HG03565 (cell line): ENCODE measurements at regions not wholly inside any gene's neighbourhood (a gene's known extent, or its start where the extent isn't known, plus 50 kb on each side); places are given as distances from the start of the nearest gene placed in this dataset.

Experiments used
- ATAC-seq: cut with Tn5 transposase; IDR thresholded peaks from one replicate; pipeline ENCODE4 v1.9.1; 2021; ENCODE audit warnings: mild to moderate bottlenecking, moderate library complexity; ENCODE audit not compliant: unreplicated experiment

DNA sequence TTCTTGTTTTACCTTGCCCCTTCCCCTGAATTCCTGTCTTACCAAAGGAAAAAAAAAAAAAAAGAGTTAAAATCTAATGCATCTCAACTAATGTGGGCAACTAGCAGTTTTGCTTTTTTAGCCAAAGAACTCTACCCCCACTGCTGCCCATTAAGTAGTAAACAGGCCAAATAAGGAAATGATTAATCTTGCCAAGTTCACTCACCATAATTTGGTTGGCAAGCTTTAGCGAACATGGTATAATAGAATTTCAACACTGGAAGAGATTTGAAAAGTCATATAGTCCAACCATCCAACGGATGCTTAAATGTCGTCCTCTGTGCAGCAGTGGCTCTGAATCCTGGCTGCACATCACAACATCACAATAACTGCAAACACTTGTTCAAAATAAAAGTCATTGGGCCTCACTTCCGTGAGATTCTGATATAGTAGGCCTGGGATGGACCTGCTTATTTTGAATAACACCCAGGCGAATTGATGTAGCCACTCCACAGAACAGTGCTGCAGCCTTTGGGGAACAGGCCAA is 142.0 kb upstream of the UBE2E1 start:
- ATAC-seq = no peak

DNA sequence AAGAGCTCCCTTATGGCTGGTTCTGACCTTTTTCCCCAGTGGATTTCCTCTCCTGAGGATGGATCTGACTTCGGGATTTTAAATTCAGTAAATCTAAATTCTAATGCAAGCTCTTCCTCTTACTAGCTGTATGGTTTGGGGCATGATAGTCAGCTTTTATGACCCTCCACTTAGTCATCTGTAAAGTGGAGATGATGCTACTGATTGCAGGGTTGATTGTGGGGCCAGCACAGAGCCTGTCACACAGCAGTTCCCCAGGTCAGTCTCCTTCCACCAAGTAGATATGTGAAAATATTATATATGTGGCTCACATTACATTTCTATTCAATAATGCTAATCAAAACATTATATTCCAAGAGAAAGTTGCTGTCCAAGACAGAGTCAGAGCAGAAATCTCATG is 141.3 kb upstream of the UBE2E1 start:
- no peak for ATAC-seq

DNA sequence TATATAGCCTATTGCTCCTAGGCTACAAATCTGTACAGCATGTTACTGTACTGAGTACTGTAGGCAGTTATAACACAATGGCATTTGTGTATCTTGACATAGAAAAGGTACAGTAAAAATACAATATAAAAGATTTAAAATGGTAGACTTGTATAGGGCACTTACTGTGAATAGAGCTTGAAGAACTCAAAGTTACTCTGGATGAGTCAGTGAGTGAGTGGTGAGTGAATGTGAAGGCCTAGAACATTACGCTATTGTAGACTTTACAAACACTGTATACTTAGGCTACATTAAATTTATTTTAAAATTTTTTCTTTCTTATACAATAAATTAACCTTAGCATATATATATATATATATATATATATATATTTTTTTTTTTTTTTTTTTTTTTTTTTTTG is 140.0 kb upstream of the UBE2E1 start:
- no peak for ATAC-seq

DNA sequence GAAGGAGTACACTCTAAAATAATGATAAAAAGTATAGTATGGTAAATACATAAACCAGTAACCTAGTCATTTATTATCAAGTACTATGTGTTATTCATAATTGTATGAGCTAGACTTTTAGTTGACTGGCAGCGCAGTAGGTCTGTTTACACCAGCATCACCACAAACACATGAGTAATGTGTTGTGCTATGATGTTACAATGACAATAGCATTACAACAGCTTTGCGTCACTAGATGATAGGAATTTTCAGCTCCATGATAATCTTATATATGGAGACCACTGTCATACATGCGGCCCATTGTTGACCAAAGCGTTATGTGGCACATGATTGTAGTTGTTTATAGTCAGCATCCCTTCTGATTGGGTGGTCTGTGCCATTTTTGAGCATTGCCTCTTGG is 138.9 kb upstream of the UBE2E1 start:
- no peak for ATAC-seq

DNA sequence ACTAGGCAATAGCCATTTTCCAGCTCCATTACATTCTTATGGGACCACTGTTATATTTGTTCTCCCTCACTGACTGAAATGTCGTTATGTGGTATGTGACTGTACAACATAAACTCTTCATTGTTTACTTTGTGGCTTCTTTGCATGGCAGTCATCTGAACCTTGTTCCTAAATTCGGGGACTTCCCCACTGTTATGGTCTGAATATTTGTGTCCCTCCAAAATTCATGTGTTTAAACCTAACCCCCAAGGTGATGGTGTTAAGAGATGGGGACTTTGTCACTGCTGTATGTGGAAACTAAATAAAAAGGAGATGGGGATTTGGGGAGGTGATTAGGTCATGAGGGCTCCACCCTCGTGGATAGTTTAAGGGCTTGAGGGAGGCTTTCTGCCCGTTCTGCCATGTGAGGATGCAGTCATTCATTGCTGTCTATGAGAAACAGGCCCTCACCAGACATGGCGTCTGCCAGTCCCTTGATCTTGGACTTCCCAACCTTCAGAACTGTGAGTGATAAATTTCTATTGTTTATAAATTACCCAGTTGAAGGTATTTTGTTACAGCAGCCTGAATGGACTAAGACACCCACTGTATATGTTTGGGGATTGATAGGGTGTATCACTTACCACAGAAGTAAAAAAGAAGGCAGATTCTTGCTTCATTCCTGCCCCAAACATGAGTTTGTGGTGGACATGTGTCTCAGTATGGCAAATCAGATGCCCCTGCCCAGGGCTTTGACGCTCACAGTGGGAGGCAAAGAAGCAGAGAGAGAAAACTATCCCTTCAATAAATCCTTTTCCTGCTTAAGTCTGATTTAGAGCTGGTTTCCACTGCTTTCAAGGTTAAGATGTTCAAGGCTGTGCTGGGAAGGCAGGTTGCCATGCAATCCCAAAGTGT is 138.0 kb upstream of the UBE2E1 start:
- ATAC-seq = no peak

DNA sequence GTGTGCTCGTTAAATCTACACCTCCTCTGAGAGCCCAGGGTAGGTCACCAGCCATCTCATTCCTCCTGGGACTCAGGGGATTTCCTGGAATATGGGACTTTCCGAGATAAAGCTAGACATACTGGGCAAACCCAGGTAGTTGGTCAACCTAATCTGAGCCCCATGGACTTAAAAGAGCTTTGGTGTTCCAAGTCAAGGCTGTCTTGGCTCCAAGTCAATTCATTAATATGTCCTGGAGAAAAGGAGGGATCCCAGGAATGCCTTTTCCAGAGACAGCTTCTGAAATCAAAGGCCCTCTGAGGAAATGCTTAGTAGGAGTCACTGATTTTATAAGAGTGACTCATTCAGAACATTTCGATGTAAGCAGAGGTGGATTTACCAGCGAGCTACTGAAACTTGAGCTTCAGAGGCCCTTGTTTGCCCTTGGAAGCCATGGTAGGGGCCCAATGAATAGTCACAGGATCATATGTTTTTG is 137.3 kb upstream of the UBE2E1 start:
- ATAC-seq = no peak

DNA sequence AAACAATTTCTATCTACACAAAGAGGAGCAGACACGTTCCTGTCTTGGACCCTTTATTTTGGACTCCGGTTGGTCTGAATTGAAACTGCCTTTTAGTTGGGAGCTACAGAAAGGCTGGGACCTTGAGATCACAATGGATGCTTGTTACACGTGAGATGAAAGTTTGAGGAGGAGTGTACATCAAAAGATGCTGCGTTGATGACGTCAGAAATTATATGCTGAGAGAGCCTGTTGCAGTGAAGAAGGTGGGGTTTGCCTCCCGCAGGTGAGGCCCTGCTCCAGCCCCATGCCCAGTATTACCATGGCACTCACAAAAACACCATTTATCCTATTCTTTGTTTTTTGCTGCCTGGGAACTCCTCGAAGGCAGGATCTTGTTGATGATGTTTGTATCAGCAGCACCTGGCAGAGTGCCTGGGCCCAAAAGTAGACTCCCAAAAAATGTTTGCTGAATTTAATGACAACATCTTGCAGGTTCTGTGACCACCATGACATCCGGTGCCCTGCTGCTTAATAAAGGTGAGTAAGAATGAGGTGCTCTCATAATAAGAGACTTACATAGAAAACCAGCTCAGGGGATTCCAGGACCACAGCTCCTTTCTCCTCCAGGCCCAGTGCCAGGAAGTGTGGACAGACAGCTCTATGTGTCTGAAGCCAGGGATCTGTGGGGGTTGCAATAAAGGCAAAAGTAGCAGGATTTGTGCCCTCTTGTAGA is 136.1 kb upstream of the UBE2E1 start:
- ATAC-seq = no peak

DNA sequence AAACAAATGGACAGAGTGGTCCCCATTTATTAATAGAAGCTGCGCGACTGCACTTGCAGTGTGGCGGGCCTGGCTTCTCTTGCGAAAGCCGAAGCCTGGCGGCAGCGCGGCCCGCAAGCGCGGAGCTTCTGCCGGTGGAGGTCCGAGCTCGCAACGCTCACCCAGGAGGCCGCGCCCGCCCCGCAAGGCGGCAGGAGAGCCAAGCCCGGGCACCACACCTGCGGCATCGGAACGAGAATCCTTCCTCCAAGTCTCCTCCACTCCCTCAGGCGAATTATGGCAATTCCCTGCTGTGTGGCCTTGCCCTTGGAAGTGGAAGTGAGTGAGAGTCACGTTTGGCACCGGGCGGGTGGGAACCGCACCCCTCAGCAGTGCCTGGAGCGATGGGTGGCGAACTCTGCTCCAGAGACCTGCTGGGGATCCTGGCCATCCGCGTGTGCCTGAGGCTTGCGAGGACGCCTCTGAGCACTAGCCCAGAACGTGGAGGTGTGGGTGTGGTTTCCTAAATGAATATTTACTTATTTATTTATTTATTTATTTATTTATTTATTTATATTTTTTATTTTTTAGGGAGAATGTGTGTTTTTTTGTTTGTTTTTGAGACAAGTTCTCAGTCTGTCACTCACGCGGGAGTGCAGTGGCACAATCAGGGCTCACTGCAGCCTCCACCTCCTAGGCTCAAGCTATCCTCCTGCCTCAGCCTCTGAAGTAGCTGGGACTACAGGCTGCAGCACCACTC is 133.7 kb upstream of the UBE2E1 start:
- no peak for ATAC-seq

DNA sequence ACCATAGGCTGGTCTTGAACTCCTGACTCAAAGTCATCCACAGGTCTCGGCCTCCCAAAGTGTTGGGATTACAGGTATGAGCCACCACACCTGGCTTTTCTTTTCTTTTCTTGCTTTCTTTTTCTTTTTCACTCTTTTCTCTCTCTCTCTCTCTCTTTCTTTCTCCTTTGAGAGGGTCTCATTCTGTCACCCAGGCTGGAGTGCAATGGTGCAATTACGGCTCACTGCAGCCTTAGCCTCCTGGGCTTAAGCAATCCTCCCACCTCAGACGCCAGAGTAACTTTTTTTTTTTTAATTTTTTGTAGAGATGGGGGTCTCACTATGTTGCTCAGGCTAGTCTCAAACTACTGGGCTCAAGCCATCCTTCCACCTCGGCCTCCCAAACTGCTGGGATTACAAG is 133.1 kb upstream of the UBE2E1 start:
- no peak for ATAC-seq

DNA sequence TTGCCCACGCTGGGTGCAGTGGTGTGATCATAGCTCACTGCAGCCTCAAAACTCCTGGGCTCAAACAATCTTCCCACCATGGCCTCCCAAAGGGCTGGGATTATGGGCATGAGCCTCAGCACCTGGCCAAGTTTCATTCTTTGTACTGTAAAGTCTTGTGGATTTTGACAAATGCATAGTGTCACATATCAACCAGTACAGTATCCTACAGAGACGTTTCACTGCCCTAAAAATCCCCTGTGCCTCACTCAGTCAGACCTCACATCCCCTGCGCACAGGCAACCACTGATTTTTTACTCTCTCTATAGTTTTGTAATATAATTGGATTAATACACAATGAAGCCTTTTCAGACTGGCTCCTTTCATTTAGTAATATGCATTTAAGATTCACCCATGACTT is 130.7 kb upstream of the UBE2E1 start:
- ATAC-seq = no peak

DNA sequence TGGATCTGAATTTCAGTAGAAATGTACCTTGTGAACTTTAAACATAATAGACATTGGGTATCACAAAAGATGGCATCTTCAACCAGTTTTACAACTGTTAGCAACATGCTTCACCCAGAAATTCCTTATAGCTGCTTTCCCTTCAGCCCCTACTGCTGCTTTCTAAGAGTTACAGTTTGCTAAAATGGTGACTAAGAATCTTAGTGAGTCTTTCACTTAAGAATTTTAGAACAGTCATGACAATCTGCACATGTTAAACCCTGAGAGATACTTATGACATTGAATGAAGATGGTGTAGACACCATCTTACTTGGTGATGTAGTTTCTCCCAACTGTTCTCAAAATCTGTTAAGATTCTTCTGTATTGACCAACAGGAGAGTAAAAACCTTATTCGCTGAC is 129.7 kb upstream of the UBE2E1 start:
- no peak for ATAC-seq

DNA sequence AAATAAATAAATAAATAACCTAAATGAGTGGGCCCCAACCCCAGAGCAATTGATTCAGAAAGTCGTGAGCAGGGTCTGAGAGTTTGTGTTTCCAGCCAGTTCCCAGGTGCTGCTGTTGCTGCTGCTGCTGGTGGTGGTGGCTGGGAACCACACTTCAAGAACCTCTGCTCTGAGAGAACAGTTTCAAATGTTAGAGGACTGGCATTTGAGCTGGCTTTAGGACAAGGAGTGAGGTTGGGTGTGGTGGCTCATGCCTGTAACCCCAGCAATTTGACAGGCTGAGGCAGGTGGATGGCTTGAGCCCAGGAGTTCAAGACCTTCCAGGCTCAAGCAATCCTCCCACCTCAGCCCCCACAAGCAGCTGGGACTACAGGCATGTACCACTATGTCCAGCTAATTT is 123.1 kb upstream of the UBE2E1 start:
- no peak for ATAC-seq

DNA sequence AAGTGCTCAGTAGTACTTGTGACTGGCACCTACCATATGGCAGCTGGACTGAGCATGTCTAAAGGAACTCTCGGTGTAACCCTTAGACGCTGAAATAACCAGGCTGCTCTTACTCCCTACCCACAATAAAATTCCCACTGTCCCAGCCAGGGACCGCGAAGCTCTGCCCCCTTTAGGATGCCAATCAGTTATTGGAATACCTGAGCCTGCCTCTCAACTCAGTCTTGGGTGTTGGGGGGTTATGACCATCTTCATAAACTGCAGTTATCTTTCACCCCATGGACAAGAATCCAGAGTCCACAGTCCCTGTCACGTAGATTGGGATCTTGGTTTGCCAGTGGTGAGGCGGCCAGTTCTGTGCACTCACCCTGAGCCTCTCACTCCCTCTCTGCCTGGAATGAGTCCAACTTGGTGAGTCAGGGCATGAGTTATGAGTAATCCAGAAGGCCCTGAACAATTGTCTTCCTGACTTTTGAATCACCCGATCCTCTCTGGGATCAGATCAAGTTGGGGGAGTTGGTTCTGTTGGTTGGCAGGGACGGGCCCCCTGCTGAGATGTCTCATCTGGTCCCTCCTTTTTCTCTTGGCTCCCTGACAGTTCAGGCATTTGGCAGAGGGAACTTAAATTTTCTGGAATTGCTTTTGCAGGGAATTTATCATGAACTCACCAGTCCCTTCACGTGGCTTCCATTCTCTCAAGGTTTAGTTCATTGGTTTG is 120.1 kb upstream of the UBE2E1 start:
- no peak for ATAC-seq

DNA sequence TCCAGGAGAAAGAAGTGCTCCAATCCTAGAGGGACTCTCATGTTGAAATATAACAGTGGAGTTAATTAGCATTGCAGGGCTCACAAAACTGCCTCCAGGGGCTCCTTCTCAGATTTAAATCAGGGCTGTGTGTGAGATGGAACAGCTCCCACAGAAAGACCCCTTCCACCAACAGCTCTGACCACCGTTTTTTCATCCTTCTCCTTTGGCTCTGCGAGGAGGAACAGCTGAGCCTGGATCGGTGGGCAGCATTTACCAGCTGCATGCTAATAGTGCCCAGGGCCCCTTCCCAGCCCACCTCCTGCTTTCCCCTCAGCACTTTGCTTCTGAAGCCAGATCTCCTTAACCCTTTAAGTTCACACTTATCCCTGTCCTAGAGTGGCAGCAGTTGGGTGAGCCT is 119.2 kb upstream of the UBE2E1 start:
- no peak for ATAC-seq

DNA sequence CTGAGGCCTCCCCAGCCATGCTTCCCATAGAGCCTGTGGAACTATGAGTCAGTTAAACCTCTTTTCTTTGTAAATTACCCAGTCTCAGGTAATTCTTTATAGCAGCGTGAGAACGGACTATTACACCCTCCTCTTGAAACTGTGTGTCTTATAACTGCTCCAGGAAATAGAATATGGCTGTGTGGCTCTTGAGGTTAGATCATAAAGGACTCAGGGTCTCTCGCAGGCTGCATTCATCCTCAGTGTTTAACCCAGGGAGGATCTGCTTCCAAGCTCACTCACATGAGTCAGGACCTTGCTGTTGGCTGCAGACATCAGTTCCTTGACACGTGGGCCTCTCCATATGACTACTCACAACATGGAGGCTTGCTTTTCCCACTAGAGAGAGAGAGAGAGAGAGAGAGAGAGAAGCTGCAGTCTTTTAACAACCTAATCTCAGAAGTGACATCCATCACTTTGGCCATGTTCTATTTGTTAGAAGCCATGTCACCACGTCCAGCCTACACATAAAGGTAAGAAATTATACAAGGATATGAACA is 114.3 kb upstream of the UBE2E1 start:
- ATAC-seq = no peak

DNA sequence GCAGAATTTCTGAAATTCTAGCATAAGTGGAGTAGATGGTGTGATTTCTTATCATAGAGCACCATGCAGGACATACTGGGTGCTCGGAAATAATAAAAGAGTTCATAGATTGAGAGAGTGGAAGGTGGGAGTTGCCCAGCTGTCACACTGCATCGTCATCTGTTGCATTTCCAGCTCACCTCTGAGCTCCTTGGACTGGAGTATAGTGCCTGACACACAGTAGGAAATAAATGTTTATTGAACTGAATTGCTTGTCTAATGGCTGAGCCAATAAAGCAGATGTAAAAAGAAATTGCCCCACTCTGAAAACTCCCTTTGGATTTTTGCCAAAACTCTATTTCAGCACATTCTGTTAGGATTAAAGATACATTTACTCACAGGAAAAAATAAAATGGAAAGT is 108.9 kb upstream of the UBE2E1 start:
- no peak for ATAC-seq

DNA sequence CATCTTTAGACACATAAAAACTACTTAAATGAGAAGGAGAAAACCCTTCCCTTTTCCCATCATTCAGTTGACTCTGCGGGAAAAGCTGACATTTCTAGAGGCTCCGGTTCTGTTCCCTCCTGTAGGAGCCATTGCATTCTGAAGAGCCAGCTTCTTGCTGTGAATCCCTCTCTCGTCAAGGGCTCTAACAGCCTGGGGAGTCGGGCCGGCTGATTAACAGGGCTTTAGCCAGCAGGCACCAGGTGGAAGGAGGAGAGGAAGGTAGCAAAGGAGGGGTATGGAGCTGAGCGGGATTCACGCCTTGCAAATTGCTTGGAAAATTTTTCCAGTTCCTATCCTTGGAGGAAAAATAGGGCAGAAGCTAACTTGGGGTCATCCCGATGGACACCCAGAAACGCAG is 108.3 kb upstream of the UBE2E1 start:
- no peak for ATAC-seq

DNA sequence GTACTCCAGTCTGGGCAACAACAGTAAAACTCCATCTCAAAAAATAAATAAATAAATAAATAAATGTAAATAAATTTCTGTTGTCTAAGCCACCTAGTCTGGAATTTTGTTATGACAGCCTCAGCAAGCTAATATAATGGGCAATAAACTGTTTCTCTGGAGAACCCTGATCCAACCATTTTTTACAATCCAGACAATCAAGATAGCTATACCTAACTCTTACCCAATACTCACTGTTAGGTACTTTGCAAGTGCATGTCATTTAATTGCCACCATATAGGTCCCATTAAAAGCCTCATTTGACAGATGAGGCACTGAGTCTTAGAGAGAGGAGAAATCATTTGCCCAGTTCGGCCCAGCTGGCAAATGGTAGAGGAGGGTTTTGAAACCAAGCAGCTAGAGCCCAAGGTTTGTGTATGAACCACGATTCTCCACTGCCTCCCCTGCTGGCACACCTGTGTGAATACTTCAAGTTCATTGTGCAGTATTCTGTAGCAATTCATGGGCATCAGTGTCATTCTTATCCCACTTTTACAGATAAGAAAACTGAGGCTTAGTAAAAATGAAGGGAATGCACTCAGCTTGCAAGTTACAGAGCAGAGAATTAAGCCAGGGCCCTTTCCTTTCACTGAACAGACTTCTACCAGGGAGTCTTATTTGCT is 107.0 kb upstream of the UBE2E1 start:
- no peak for ATAC-seq

DNA sequence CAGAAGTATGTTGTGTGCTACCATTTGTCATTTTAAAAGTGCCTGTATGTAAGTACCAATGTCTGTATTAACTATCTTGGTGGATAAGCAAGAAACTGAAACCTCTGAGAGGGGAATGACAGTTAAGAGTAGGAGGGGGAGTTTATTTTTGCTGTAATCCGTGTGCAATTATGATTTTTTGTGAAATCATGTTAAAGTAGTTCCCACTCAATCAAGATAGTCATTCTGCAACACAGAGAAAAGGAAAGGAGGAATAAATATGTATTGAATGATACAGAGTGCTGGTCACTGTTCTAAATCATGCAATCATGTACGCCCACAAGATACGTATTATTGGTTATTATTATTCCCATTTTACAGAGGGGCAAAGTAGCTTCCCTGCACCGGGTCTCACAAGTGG is 105.1 kb upstream of the UBE2E1 start:
- no peak for ATAC-seq
